ENCODE measurements at regions not wholly inside any gene's neighbourhood (a gene's known extent, or its start where the extent isn't known, plus 50 kb on each side); places are given as distances from the start of the nearest gene placed in this dataset.

DNA sequence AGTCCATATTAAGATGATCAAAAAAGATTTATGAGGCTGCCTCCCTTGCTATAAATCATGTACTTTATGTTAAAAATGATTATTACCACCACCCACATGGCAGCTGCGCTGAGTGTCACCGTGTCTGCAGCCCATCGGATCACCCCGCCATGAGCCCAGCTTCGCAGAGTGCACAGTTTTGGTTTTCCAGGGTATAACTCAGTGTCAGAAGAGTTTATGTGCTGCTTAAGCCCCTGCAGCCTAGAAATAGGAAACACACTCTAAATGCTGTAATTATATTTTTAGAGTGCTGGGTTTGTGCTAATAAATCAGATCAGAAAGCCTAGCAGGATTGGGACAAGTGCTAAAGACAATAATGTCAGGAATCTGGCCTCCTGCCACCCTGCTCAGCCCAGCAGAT lies 54.7 kb upstream of the ONECUT1 start:
- no peaks in the 10 kb centered on the region for H4K20me1 ChIP-seq (ENCODE audit: insufficient read depth, low read length)
- no peak overlapping the region for H3K9ac ChIP-seq (ENCODE audit: low read length)
- H3K9me3 ChIP-seq (replicated peaks; ENCODE audit: insufficient read depth, low read length): no peaks in the 10 kb centered on the region
- H3K79me2 ChIP-seq (ENCODE audit: low read length): no peaks in the 10 kb centered on the region
- TF ChIP-seq, protein P1, sequence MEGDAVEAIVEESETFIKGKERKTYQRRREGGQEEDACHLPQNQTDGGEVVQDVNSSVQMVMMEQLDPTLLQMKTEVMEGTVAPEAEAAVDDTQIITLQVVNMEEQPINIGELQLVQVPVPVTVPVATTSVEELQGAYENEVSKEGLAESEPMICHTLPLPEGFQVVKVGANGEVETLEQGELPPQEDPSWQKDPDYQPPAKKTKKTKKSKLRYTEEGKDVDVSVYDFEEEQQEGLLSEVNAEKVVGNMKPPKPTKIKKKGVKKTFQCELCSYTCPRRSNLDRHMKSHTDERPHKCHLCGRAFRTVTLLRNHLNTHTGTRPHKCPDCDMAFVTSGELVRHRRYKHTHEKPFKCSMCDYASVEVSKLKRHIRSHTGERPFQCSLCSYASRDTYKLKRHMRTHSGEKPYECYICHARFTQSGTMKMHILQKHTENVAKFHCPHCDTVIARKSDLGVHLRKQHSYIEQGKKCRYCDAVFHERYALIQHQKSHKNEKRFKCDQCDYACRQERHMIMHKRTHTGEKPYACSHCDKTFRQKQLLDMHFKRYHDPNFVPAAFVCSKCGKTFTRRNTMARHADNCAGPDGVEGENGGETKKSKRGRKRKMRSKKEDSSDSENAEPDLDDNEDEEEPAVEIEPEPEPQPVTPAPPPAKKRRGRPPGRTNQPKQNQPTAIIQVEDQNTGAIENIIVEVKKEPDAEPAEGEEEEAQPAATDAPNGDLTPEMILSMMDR (IDR thresholded peaks at IDR 0.05; ENCODE audit: low read length): no peak
- TF ChIP-seq EZH2 (optimal IDR thresholded peaks at IDR 0.05; ENCODE audit: low read depth, low read length) (no peak), EZH2phosphoT487 (IDR thresholded peaks at IDR 0.05; ENCODE audit: low read length) (no peak)
- no peak overlapping the region for H3K4me2 ChIP-seq (ENCODE audit: low read depth, low read length)
- DNase-seq: no peak
- no peaks in the 10 kb centered on the region for H3K9me2 ChIP-seq (replicated peaks; ENCODE audit: insufficient read depth, low read length)
- no peaks in the 10 kb centered on the region for H3K36me3 ChIP-seq (replicated peaks; ENCODE audit: insufficient read depth, low read length)
- no peaks in the 10 kb centered on the region for H3K4me1 ChIP-seq (ENCODE audit: low read length)
- H3K27ac ChIP-seq (ENCODE audit: low read length): no peak overlapping the region
- H3K4me3 ChIP-seq (ENCODE audit: low read length): no peak overlapping the region
- H2AFZ ChIP-seq (ENCODE audit: low read length): no peak overlapping the region
- no peaks in the 10 kb centered on the region for H3K27me3 ChIP-seq (replicated peaks; ENCODE audit: insufficient read depth, low read length)
- no peaks in the 10 kb centered on the region for H3F3A ChIP-seq (ENCODE audit: insufficient read depth, low read length)

Data from MM.1S (cell line).